B cell (primary cell): ENCODE measurements at regions not wholly inside any gene's neighbourhood (a gene's known extent, or its start where the extent isn't known, plus 50 kb on each side); places are given as distances from the start of the nearest gene placed in this dataset.

Source experiments
- ATAC-seq: fragments of 200-7000 bp; cut with Tn5 transposase; one replicate; pipeline ENCODE4 v1.10.0; 2021; ENCODE audit warnings: low read depth, mild to moderate bottlenecking, moderate number of reproducible peaks, moderate library complexity
- CTCF ChIA-PET: fragments of 350-600 bp; sonication (Branson Sonifier 250); formaldehyde crosslinking; loops from one replicate; lab custom pipeline; 2021; ENCODE audit warnings: antibody characterized with exemption, inconsistent platforms; lab: Charles Lee
- POLR2A ChIA-PET: fragments of 350-600 bp; sonication (Branson Sonifier 250); formaldehyde crosslinking; loops from one replicate; lab custom pipeline; 2021; ENCODE audit warnings: antibody characterized with exemption; lab: Charles Lee
- DNase-seq: peaks from one replicate; pipeline ENCODE4 v3.0.0; 2013
- H2AFZ ChIP-seq: 2 replicates; pipeline ENCODE4 v1.6.1; 2012; ENCODE audit warnings: mild to moderate bottlenecking, low read depth, low read length; ENCODE audit not compliant: insufficient read depth, poor library complexity, severe bottlenecking
- H3K27ac ChIP-seq, 2 donors: 1 replicate in 1 of 2; 2 replicates in 1 of 2; pipeline ENCODE4 v1.5.1; 2012 to 2013; ENCODE audit warnings: low read length in 2 of 2, mild to moderate bottlenecking in 2 of 2, moderate library complexity in 1 of 2
- H3K27me3 ChIP-seq, 4 experiments: fragments of 200-600 bp in 1 of 4; sonication (generic) in 1 of 4; replicated peaks in 1 of 4; 1 replicate in 2 of 4; 2 replicates in 2 of 4; pipeline versions ENCODE4 v1.6.1 to v1.7.0; 2013 to 2016; ENCODE audit warnings: low read length in 3 of 4, mild to moderate bottlenecking in 2 of 4, mixed read lengths in 1 of 4, moderate library complexity in 1 of 4; ENCODE audit not compliant: insufficient read depth in 4 of 4, control insufficient read depth in 3 of 4; ENCODE audit errors: control extremely low read depth in 1 of 4
- H3K36me3 ChIP-seq, 2 experiments: replicated peaks in 1 of 2; 1 replicate in 1 of 2; 2 replicates in 1 of 2; pipeline versions ENCODE4 v1.6.1 to v1.7.1; 2013; ENCODE audit warnings: low read length in 1 of 2; ENCODE audit not compliant: insufficient read depth in 2 of 2, control insufficient read depth in 1 of 2; ENCODE audit errors: control extremely low read depth in 1 of 2, extremely low read depth in 1 of 2
- H3K4me1 ChIP-seq, 2 donors: fragments of 200-600 bp in 1 of 2; sonication (generic) in 1 of 2; 1 replicate in 1 of 2; 2 replicates in 1 of 2; pipeline versions ENCODE4 v1.5.1 to v1.6.1; 2013 to 2017; ENCODE audit warnings: low read length in 2 of 2; ENCODE audit not compliant: control insufficient read depth in 2 of 2, insufficient read depth in 2 of 2
- H3K4me2 ChIP-seq: replicated peaks from 2 replicates; pipeline ENCODE3; 2012; ENCODE audit warnings: mild to moderate bottlenecking, low read depth, low read length; ENCODE audit not compliant: poor library complexity, severe bottlenecking
- H3K4me3 ChIP-seq, 5 experiments: fragments of 200-600 bp in 1 of 5; sonication (generic) in 1 of 5; 1 replicate in 3 of 5; 2 replicates in 2 of 5; pipeline versions ENCODE4 v1.5.1 to v1.7.0; 2011 to 2016; ENCODE audit warnings: low read length in 4 of 5, mild to moderate bottlenecking in 4 of 5, low read depth in 2 of 5, control low read depth in 1 of 5, moderate library complexity in 1 of 5; ENCODE audit not compliant: insufficient read depth in 1 of 5; ENCODE audit errors: control extremely low read depth in 1 of 5, extremely low read depth in 1 of 5
- H3K79me2 ChIP-seq: fragments of 200-600 bp; sonication (generic); one replicate; pipeline ENCODE4 v1.6.0; 2016; ENCODE audit warnings: low read length; ENCODE audit not compliant: control insufficient read depth, insufficient read depth
- H3K9ac ChIP-seq: fragments of 200-600 bp; sonication (generic); 2 replicates; pipeline ENCODE4 v1.6.1; 2017; ENCODE audit warnings: mild to moderate bottlenecking, low read length, moderate library complexity
- H3K9me3 ChIP-seq, 3 donors: one replicate each; pipeline versions ENCODE4 v1.6.1 to v1.7.1; 2013; ENCODE audit warnings: low read length in 2 of 3; ENCODE audit not compliant: control insufficient read depth in 2 of 3, insufficient read depth in 1 of 3; ENCODE audit errors: control extremely low read depth in 1 of 3
- H4K20me1 ChIP-seq: 2 replicates; pipeline ENCODE4 v1.6.0; 2012; ENCODE audit warnings: mild to moderate bottlenecking, low read length; ENCODE audit not compliant: insufficient read depth, control insufficient read depth, poor library complexity, severe bottlenecking
- H3K27ac Mint-ChIP-seq: one replicate; pipeline ENCODE4 v1.8.0; 2021; ENCODE audit warnings: mixed read lengths
- H3K27me3 Mint-ChIP-seq: one replicate; pipeline ENCODE4 v1.8.0; 2021; ENCODE audit warnings: mixed read lengths
- H3K4me1 Mint-ChIP-seq: one replicate; pipeline ENCODE4 v1.8.0; 2021; ENCODE audit warnings: mixed read lengths
- H3K4me3 Mint-ChIP-seq: one replicate; pipeline ENCODE4 v1.8.0; 2021; ENCODE audit warnings: mixed read lengths
- H3K9me3 Mint-ChIP-seq: one replicate; pipeline ENCODE4 v1.8.0; 2022; ENCODE audit warnings: mixed read lengths; ENCODE audit not compliant: insufficient read depth
- EZH2 ChIP-seq: IDR thresholded peaks from 2 replicates; pipeline ENCODE4 v1.6.1; 2012; ENCODE audit warnings: borderline replicate concordance, low read depth, mild to moderate bottlenecking, moderate library complexity, low read length; ENCODE audit not compliant: insufficient read depth, poor library complexity, severe bottlenecking
- WGBS: methylation state at CpG from one replicate; pipeline ENCODE4 v1.1.5; 2013; ENCODE audit warnings: missing lambda C conversion rate; ENCODE audit not compliant: insufficient coverage; 5-methylcytosine and 5-hydroxymethylcytosine counted together
- intact Hi-C: fragments of 100-400 bp; cut with micrococcal nuclease; formaldehyde crosslinking; loops from one replicate; pipeline ENCODE4 v1.10.0; 2022
- TF ChIP-seq, protein P1 (sequence below): fragments of 200-600 bp; IDR thresholded peaks from one replicate; pipeline ENCODE4 v1.8.0; 2022; ENCODE audit warnings: antibody characterized with exemption, mild to moderate bottlenecking

DNA sequence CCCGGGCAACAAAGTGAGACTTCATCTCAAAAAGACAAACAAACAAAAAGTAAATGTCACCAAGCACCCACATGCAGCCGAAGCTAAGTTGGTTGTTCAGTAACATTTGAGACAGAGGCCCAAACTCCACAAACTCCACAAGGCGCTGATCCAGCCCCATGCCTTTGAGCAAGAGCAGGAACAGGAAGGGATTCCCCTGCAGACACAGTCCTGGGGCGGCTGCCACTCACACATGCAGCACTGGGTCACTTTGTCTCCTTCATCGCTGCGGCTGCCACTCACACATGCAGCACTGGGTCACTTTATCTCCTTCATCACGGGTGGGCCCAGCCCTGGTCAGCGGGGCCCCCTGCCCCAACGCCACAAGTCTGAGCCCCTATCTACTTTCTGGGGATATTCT, 246.9 kb upstream of the RREB1 start:
- H3K27me3 ChIP-seq = no peaks in the 10 kb centered on the region
- H3K27ac ChIP-seq = no peak overlapping the region
- H3K4me3 Mint-ChIP-seq = no peak overlapping the region
- no peak overlapping the region for H3K27ac Mint-ChIP-seq
- no peaks in the 10 kb centered on the region for H4K20me1 ChIP-seq
- no peaks in the 10 kb centered on the region for H3K9me3 Mint-ChIP-seq
- no peak overlapping the region for H3K4me2 ChIP-seq
- peaks cover 18 to 21% of the 10 kb centered on the region in 2 donors for H3K4me1 ChIP-seq
- peaks cover 28% of the 10 kb centered on the region for H3K4me1 Mint-ChIP-seq
- ChIA-PET CTCF (no interaction called here), POLR2A (no interaction called here)
- H3K9ac ChIP-seq = no peak overlapping the region
- H3K79me2 ChIP-seq = no peaks in the 10 kb centered on the region
- no peaks in the 10 kb centered on the region for H3K9me3 ChIP-seq
- 89% methylated on average over 8 of the region's 9 CpGs for WGBS
- H3K27me3 Mint-ChIP-seq = peaks cover 25% of the 10 kb centered on the region
- ATAC-seq (no peak), DNase-seq (no peak)
- no peak for TF ChIP-seq EZH2
- TF ChIP-seq, protein P1, sequence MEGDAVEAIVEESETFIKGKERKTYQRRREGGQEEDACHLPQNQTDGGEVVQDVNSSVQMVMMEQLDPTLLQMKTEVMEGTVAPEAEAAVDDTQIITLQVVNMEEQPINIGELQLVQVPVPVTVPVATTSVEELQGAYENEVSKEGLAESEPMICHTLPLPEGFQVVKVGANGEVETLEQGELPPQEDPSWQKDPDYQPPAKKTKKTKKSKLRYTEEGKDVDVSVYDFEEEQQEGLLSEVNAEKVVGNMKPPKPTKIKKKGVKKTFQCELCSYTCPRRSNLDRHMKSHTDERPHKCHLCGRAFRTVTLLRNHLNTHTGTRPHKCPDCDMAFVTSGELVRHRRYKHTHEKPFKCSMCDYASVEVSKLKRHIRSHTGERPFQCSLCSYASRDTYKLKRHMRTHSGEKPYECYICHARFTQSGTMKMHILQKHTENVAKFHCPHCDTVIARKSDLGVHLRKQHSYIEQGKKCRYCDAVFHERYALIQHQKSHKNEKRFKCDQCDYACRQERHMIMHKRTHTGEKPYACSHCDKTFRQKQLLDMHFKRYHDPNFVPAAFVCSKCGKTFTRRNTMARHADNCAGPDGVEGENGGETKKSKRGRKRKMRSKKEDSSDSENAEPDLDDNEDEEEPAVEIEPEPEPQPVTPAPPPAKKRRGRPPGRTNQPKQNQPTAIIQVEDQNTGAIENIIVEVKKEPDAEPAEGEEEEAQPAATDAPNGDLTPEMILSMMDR = no peak
- intact Hi-C loops = no loop called here
- no peaks in the 10 kb centered on the region for H3K36me3 ChIP-seq
- H2AFZ ChIP-seq = no peak overlapping the region
- no peak overlapping the region for H3K4me3 ChIP-seq

DNA sequence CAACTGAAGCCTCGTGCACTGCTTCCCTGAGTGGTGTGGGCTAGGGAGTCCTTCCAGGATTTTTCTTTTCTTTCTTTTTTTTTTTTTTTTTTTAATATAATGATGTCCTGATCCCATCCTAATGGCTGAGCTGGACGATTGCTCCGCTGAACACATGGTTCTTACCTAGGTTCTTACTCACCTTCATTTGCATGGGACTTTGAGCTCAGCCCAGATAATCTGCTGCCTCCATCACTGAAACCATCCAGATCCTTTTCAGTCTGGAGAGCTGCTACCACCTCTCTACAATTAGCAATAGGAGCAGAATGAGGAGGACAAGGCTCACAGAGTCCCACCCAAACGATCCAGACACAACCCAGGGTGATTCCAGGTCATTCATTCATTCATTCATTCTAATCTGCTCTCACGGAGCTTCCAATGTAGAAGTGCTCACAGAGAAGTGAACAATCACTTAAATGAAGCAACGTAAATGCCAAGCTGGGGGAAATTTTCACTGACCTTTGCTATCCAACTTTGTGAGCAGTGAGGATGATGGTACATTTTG, 246.3 kb upstream of the RREB1 start:
- Histone ChIP-seq H3K4me1 (peaks cover 14 to 15% of the 10 kb centered on the region in 2 donors), H3K27me3 (no peaks in the 10 kb centered on the region), H2AFZ (no peak overlapping the region), H3K79me2 (no peaks in the 10 kb centered on the region), H3K9ac (no peak overlapping the region), H3K4me2 (no peak overlapping the region), H4K20me1 (no peaks in the 10 kb centered on the region), H3K36me3 (no peaks in the 10 kb centered on the region), H3K9me3 (no peaks in the 10 kb centered on the region), H3K4me3 (no peak overlapping the region), H3K27ac (no peak overlapping the region)
- WGBS = 100% methylated on average over 1 of the region's 6 CpGs
- intact Hi-C loops = no loop called here
- H3K4me3 Mint-ChIP-seq = no peak overlapping the region
- DNase-seq (no peak), ATAC-seq (no peak)
- no peak for TF ChIP-seq EZH2
- TF ChIP-seq, protein P1 = no peak
- peaks cover 22% of the 10 kb centered on the region for H3K4me1 Mint-ChIP-seq
- CTCF ChIA-PET = interaction anchor here (0.7 kb wide), 1 partner anchor 13 kb away, joined by 3 read pairs; no protein-coding TSS in a partner anchor
- no peak overlapping the region for H3K27ac Mint-ChIP-seq
- POLR2A ChIA-PET = no interaction called here
- H3K27me3 Mint-ChIP-seq = peaks cover 25% of the 10 kb centered on the region
- H3K9me3 Mint-ChIP-seq = no peaks in the 10 kb centered on the region
